Activated gamma-delta T cell treated with Interleukin-2 at 50 U/mL for 16 hours (primary cell): ENCODE measurements at regions not wholly inside any gene's neighbourhood (a gene's known extent, or its start where the extent isn't known, plus 50 kb on each side); places are given as distances from the start of the nearest gene placed in this dataset.

Experiments
- DNase-seq: peaks from one replicate; pipeline ENCODE4 v3.0.0-alpha.2; 2020

DNA sequence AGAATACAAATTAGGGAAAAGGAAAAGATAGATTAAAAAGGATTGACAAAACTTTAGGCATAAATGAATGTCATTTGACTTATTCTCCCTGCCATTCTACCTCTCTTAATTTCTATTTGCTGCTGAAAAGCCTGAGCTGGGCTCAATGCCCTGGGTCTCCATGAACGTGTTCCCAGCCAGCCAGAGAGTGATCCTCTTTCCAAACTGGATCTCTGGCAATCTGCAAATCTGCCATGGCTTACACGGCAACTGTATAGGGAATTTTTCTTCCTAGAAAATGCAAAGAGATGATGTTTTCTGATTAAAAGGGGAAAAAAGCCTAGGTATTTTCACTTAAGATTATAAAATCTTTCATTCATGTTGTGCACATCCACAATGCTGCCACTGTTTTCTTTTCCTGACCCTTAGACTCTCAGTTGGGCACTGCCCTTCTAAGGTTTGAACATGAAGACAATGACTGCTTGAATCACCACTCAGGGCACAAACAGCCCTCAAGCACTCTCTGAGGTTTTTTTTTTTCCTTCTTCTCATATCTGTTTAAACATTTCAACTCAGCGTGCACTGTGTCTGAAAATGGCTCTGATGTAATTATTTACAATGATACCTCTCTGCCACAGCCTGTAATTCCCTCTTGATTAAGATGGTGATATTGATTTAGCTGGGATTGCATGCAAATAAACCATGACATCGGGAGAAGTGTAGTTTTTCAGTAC lies 60.3 kb downstream of the DACT1 start:
- DNase-seq, result no peak

DNA sequence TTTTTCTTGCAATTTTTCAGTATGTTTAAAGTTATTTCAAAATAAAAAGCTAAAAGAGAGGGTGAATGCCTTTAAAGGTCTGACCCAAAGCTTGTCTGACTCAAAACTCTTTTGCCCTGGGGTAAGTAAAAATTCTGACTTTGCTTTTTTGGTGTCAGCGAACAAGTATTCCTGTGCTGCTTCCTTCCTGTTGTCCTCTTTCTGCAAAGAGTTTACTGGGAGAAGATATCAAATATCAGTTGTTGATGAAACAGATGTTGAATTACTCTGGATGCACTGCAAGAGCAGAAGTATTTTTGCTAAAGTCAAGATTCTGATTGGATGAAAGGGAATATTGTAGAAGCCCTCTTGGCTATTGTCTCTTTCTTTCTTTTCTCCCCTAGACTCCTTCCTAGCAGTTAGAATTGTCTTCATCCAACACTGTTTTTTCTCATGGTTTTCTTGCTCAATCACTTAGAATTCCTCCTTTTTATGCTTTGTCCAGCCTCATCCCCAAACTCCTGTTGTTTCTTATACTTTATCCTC lies 62.0 kb downstream of the DACT1 start:
- DNase-seq, result no peak

DNA sequence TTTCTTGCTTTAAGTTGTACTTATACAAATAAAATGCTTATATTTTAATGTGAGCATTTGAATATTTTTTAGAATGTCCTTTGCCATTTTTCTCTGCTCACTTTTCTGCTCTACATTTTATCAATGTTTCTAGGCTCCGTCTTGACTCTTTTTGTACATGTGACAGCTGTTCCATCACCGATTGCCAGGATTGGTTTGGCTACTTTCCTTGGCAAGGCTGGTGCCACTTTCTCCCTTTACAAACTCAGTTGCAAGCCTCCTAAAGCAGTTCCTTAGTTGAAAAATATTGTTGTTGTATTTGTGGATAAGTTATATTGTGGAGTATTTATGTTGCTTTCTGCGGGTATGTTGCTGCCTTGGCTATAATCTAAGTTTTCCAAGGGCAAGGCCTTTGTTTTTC lies 63.4 kb downstream of the DACT1 start:
- DNase-seq, result no peak

DNA sequence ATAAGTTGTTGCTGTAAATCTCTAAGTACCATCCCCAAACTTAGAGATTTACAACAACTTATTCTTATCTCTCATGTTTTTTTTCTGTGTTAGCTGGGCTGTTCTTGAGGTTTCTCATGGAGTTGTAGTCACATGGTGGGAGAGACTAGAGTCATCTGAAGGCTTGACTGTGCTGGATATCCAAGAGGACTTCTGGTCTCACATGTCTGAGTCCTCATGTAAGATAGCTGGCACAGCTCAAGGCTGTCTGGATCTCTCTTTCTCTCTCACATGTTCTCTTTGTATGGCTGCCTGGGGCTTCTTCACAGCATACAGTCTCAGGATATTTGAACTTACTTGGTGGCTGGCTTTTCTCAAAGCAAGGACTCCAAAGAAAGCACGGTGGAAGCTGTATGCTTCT lies 63.8 kb downstream of the DACT1 start:
- no peak for DNase-seq

DNA sequence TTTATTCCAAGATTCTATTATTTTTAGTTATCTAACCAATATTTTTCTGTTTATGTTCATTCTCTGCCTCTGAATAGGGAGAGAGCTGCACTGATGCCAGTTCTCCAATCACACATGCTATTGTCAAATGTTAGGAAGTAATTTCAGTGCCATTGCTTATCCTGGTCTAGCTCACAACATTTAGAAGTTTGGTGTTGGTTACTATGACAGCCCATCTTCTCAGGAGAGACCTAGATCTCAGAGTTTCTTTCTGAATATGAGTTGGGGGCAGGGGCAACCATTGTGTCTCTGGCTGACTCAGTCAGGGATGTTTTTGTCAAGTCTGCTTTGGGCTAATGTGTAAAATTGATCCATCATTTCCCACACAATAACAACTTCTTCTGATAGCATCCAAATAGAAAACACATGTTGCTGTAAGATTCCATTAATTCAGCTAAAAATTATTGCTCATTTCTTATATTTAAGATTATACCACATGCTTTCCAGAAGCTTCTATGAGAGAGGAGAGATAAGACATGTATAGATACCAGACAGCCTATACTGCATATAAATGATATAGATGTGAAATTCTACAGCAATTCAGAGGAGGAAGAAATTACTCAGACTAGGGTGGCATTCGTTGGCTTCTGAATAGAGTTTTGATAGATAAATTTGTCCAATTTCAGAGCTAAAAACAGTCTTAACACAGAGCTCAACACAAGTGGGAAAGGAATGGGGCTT lies 64.8 kb downstream of the DACT1 start:
- no peak for DNase-seq

DNA sequence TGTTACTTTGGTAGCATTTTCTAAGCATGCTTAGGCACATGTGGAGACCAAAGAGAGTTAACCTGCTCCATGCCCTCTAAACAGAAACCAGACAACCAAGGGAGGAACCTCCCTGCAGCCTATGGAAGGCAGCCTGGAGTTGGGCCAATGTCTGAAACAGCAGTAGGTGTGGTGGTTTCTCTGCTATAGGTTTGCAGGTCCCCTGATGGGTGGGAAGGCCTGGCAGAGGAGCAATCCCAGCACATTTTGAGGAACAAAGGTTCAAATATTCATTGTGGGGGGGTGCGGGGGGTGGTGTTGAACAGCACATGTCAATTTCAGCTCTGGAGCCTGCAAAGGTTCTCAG lies 65.4 kb downstream of the DACT1 start:
- no peak for DNase-seq

DNA sequence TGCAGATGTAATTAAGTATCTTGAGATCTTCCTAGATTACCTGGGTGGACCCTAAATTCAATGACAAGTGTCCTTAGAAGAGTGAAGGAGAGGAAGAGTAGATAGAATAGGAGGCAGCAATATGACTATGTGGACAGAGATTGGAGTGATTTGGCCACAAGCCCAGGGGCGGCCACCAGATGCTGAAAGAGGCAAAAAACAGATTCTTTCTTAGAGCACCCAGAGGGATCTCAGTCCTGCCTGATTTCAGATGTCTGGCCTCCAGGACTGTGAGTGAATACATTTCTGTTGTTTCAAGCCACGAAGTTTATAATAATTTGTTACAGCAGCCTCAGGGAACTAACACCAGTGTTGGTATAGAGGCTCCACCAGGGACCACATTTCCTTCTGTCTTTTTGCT lies 67.3 kb downstream of the DACT1 start:
- DNase-seq, result no peak

DNA sequence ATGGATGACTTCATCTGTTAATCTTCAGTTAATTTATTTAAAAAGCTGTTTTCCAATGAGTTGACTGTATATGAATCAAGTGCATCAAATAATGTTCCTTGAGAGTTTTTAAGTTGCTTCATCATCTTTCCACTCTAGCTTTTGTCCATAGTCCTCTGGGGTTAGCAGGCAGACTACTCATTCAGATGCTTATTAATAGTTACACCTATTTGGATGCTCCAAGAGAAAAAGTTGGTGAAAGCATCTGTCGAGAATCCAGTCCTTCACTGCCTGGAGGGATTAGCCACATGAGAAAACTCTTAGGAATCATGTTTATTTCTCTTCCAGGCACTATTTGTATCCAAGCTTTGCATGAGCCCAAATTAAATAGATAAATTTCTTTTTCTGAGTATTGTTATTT lies 70.2 kb downstream of the DACT1 start:
- no peak for DNase-seq

DNA sequence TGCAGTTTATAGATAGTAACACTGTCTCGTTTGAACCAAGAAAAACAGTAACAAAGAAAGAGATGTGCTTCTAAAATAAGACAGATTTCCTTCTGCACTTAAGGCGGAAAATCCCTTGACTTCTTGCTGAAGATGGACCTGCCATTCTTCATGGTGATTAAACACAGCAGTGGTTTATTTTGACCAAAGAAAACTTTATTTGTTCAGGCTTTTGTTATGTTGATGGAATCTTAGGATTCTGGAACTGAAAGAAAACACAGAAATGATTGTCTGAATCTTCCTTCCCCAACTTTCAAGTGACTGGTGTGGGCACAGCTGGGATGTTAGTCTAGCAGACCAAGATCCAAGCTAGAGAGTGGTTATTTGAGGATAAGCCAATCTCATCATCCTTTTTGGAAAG lies 72.2 kb downstream of the DACT1 start:
- no peak for DNase-seq

DNA sequence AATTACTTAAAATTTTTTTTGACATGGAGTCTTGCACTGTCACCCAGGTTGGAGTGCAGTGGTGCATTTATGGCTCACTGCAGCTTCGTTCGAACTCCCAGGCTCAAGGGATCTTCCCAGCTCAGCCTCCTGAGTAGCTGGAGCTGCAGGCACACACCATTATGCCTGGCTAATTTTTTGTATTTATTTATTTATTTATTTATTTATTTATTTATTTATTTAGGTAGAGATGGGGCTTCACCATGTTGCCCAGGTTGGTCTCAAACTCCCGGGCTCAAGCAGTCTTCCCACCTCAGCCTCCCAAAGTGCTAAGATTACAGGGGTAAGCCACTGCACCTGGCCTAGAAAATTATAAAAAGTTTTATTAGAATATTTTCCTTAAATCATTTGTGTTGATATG lies 73.6 kb downstream of the DACT1 start:
- no peak for DNase-seq

DNA sequence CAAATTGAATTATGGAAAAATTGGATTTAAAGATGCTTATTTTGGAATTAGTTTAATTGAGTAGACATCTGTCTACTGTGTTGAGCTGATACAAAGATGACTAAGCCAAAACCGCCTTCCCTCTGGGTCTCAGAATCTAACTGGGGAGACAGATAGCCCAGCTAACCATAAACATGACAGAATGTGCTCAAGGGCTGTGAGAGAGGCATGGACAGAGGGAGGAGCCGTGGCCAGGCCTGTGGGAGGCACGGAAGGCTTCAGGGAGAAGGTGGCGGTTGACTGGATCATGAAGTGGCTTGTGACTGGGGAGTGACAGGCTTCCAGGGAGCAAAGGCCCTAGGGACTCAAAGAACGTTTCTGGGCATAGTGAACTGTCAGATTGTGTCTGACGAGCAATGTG lies 74.6 kb downstream of the DACT1 start:
- DNase-seq, result no peak

DNA sequence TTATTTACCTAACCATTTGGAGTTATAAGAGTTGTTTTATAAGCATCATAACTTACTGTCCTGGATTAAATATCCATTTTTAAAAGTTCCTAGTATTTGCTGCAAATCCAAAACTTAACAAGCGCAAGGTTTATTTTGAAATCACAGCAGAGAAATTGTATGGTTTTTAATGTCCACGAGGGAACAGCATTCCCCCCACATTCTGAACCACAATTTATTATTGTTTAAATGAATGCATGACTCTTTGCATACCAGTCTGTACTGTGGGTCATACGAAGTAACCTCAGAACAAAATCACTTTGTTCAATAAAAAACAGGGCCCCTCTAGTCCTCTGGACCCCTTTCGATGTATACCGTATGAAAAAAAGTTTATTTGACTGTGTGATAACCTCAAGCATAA lies 75.9 kb downstream of the DACT1 start:
- no peak for DNase-seq

DNA sequence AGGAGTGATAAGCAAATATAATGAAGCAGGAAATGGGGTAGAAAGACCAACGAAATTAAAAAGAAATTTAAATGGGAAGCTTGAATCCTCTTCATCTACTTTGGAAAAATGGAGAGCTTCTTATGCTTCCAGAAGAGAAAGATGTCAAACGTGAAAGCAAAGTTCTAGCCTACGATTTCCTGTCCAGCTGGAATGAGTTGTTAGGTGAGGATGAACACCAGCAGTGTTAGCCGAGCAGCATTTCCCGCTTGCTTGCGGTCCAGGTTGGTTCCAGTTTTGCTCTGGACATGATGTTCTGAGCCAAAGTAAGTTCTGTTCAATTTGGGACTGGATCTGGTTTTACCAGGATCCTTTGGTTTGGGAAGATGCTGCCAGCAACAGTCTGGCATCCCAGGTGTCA lies 78.9 kb downstream of the DACT1 start:
- no peak for DNase-seq

DNA sequence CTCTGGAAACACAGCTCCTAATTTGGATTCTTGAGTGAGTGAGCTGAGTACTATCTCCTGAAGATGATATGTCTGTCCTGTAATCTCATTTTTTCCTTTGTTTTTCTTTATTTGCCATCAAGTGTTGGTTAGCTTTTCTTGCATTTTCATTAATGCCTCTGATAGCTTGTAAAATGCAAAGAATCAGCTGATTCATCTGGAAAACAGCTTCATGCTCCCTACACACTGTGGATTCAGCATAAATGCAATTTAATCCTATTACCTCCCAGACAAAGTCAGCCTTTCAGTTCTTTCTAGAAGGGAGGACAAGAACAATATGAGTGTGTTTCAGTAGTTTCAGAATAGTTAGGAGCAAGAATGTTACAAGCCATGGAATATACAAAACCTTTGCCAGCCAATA lies 79.4 kb downstream of the DACT1 start:
- no peak for DNase-seq

DNA sequence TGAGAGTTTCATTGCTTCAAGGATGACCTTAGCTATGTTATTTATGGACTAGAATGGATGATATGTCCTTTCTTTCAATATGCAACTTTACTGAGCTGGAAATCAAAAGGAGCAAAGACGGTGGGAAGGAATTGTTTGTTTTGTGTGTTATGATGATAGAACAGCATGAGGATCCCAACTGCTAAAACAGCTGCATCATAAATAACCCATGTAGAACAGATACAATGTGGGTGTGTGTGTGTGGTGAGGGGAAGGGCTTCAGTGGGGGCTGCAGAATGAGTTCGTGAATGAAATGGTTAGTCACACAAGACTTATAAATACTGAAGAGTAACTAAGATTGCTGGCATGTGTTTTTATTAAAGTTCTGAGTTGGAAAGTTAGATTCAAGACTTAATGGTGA lies 80.1 kb downstream of the DACT1 start:
- no peak for DNase-seq

DNA sequence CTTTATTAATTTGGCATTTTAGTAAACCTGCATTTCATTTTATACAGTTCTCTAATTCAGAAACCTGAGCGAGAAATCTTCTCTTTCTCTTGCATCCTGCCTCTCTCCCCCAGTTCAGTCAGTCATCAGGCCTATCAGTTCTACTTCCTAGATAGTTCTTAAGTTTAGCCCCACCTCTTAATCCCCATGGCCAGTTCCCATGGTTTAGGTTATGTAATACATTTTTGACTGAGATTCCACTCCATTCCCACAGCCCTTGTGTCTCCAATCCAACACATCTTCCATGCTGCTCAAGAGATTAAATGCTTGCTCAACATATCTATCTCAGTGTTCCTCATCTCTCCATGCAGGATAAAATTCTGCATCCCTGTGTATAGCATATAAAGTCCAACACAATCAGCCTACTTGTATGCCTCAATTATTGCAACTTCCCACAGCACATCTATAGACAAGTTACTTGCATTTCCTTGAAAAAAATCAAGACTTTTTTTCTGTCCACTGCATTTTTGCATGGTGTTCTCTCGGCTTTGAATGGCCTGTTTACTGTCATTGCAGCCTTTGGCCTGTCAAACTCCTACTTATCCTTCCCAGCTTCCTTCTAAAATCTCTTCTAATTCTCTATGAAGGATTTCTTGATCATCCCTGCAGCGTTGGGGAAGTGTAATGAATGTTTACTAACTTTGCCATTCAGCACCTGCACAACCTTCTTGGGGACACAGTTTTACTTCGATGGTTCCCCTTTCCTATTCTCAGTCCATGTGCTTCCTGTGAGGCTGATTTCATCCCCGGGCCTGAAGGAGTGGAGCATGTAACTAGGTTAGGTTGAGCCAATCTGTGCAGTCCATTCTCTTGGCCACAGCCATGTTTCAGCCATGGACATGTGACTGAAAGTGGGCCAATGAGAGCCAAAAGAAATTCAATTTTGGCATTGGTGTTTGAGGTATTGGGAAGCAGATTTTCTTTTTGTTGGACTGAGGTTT lies 80.8 kb downstream of the DACT1 start:
- DNase-seq, result no peak

DNA sequence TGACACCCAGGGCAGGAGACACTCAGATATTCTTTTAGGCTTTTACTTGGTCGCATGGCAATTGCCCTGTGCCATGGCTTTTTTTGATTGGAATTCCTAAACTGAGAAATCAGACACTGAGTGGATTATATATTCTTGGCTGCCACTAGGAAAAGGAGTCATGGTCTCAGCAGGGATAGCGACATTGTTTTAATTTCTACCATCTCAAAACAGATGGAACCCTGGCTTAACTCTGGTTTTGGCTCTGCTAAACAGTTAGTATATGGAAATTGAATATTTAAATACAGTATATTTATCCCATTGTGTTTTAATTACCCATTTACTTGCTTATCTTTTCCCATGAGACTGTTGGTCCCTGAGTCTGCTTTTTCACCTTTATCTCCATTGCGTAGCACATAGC lies 84.0 kb downstream of the DACT1 start:
- no peak for DNase-seq

DNA sequence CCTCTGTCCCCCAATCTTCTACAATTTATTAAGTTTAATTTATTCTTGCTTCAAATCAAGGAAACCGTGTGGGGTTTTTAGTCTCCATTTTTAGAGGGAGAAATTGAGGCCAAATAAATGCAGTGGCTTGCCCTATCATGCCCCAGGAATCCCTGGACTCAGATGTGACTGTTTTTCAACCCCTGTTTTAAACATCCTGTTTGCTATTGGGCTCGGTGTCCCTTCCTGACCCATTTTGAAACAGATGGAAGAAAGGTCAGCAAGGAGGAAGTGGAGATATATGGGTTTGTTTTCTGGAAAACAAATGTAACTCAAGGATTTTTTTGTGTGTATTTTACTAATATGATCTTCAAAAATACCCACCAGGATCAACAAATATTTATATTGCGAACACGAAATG lies 84.7 kb downstream of the DACT1 start:
- DNase-seq, result no peak

DNA sequence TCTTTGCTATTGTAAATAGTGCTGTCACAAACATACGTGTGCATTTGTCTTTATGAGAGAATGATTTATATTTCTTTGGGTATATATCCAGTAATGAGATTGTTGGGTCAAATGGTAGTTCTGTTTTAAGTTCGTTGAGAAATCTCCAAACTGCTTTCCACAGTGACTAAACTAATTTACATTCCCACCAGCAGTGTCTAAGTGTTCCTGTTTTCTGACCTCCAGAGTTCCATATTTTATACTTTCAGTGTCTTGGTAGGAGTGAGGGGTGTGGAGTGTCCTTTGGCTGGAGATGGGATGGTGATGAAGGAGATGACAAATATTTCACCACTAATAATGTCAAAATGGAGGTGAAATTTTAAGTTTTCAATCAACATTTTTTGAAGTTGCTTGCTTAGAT lies 86.4 kb downstream of the DACT1 start:
- no peak for DNase-seq

DNA sequence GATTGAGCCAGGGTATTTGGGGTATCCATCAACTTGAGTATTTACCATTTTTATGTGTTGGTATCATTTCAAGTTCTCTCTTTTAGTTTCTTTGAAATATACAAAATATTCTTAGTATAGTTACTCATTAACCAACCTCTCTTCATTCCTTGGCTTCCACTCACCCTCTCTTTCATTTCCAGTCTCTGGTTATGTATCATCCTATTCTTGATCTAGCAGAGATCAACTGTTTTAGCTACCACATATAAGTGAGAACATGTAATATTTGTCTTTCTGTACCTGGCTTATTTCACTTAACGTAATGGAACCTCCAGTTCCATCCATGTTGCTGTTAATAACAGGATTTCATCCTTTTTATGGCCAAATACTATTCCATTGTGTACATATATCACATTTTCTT lies 86.9 kb downstream of the DACT1 start:
- DNase-seq, result no peak

DNA sequence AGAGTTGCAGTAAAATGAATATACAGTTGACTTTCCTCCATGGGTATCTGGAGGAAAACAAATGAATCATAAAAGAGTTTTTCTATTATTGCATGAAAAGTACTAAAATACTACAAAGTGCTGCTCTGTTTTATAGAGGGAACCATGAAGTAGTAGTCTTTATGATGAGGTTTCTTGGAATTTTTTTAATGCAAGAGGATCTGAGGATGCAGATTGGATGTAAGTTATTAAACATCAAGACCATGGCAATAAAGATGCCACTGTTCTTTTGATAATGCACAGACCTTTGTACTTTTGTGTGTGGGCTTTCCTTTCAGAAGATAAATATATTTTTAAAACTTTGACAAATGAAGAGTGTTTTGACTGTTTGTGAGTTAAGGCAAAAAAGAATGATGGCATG lies 87.5 kb downstream of the DACT1 start:
- DNase-seq, result no peak

DNA sequence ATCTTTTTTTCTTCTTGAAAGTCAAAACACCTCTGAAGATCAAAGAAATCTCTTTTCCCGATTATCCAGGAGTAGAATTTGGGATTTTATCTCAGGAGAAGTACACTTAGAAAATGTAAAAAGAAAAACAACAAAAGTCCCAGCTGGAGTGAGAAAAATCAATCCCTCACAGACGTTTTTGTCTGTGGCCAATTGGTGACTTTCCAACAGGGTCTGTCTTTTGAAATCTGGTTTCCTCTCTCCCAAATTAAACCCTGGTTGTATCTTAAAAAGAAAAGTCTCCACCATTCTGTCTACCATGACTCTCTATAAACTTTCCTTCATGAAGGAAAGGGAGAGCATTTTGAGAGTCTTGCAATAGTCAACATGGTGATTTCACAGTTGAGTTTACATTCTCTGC lies 88.1 kb downstream of the DACT1 start:
- DNase-seq, result no peak

DNA sequence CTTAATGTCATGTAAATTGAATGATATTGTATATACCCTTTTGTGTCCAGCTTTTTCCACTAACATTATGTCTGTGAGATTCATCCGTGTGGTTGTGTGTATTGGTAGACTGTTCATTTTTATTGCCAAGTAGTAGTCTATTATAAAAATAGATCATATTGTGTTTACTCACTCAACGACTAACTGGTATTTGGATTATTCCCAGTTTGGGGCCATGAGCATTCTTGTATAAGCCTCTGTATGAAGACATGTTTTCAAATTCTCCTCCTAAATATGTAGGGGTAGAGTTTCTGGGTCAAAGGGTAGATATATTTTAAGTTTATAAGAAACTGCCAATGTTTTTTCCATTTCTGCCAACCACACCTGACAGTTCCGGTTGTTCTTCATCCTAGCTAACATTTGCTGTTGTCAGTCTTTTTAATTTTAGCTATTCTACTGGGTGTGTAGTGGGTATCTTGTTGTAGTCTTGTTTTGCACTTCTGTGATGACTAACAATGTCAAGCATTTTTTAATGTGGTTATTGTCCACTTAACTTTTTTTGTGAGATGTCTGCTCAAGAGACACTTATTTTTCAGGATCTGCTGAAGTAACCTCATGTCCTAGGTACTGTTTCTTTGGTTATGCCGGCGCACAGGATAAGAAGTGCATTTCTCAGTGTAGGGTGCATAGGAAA lies 93.2 kb downstream of the DACT1 start:
- no peak for DNase-seq
